WTC11 (cell line): ENCODE measurements at regions not wholly inside any gene's neighbourhood (a gene's known extent, or its start where the extent isn't known, plus 50 kb on each side); places are given as distances from the start of the nearest gene placed in this dataset.

Experiments used
- ATAC-seq: fragments of 200-7000 bp; cut with Tn5 transposase; 2 replicates; pipeline ENCODE4 v1.10.0; 2021; ENCODE audit warnings: mild to moderate bottlenecking, moderate library complexity
- CTCF ChIA-PET: fragments of 300-600 bp; sonication (Branson Sonifier 250); formaldehyde crosslinking; loops from one replicate; lab custom pipeline; 2021; ENCODE audit warnings: antibody characterized with exemption; lab: Charles Lee
- POLR2A ChIA-PET: fragments of 350-600 bp; sonication (Branson Sonifier 250); formaldehyde crosslinking; loops from one replicate; lab custom pipeline; 2021; ENCODE audit warnings: antibody characterized with exemption; lab: Charles Lee
- DNase-seq: peaks from one replicate; pipeline ENCODE4 v3.0.0; 2021; ENCODE audit warnings: low spot score
- H3K27ac Mint-ChIP-seq: 2 replicates; pipeline ENCODE4 v1.8.0; 2021; ENCODE audit warnings: mixed read lengths
- H3K27me3 Mint-ChIP-seq: 2 replicates; pipeline ENCODE4 v1.8.0; 2021; ENCODE audit warnings: low read depth, mild to moderate bottlenecking, moderate library complexity, mixed read lengths
- H3K36me3 Mint-ChIP-seq: 2 replicates; pipeline ENCODE4 v1.8.0; 2021; ENCODE audit warnings: mixed read lengths
- H3K4me1 Mint-ChIP-seq: 2 replicates; pipeline ENCODE4 v1.8.0; 2022; ENCODE audit warnings: mixed read lengths
- H3K4me3 Mint-ChIP-seq: 2 replicates; pipeline ENCODE4 v1.8.0; 2021; ENCODE audit warnings: mild to moderate bottlenecking, moderate library complexity, mixed read lengths
- H3K9me3 Mint-ChIP-seq: 2 replicates; pipeline ENCODE4 v1.8.0; 2021; ENCODE audit warnings: mixed read lengths
- AR ChIP-seq: fragments of 250-450 bp; sonication (Bioruptor Pico); IDR thresholded peaks from 2 replicates; pipeline ENCODE4 v1.9.0; 2021; ENCODE audit warnings: mild to moderate bottlenecking
- ARID4B ChIP-seq: sonication (generic); formaldehyde crosslinking; IDR thresholded peaks from 2 replicates; pipeline ENCODE4 v1.8.0; 2023; ENCODE audit warnings: missing genetic modification reagents, mild to moderate bottlenecking, borderline replicate concordance
- E2F1 ChIP-seq: sonication (generic); formaldehyde crosslinking; IDR thresholded peaks from 2 replicates; pipeline ENCODE4 v1.8.0; 2022; ENCODE audit warnings: mild to moderate bottlenecking, missing genetic modification reagents
- E2F4 ChIP-seq: sonication (generic); formaldehyde crosslinking; IDR thresholded peaks from 2 replicates; pipeline ENCODE4 v1.8.1; 2022; ENCODE audit warnings: low read depth, mild to moderate bottlenecking, moderate library complexity, missing genetic modification reagents, borderline replicate concordance
- ETV6 ChIP-seq: sonication (generic); formaldehyde crosslinking; IDR thresholded peaks from 2 replicates; pipeline ENCODE4 v1.8.1; 2022; ENCODE audit warnings: mild to moderate bottlenecking, missing genetic modification reagents
- FOXJ3 ChIP-seq: sonication (generic); formaldehyde crosslinking; IDR thresholded peaks from 2 replicates; pipeline ENCODE4 v1.9.0; 2021; ENCODE audit warnings: missing genetic modification reagents, mild to moderate bottlenecking, borderline replicate concordance
- FOXP4 ChIP-seq: sonication (generic); formaldehyde crosslinking; IDR thresholded peaks from 2 replicates; pipeline ENCODE4 v1.8.0; 2022; ENCODE audit warnings: mild to moderate bottlenecking, missing genetic modification reagents
- MYBL2 ChIP-seq: sonication (generic); formaldehyde crosslinking; IDR thresholded peaks from 2 replicates; pipeline ENCODE4 v1.8.1; 2023; ENCODE audit warnings: mild to moderate bottlenecking, moderate library complexity, missing genetic modification reagents
- NFATC4 ChIP-seq: fragments of 250-450 bp; sonication (Bioruptor Pico); IDR thresholded peaks from 2 replicates; pipeline ENCODE4 v1.9.0; 2021; ENCODE audit warnings: mild to moderate bottlenecking
- NFYB ChIP-seq: sonication (generic); formaldehyde crosslinking; conservative IDR thresholded peaks from 2 replicates; pipeline ENCODE4 v1.8.0; 2022; ENCODE audit warnings: low read depth, missing genetic modification reagents
- SMAD4 ChIP-seq: sonication (generic); formaldehyde crosslinking; IDR thresholded peaks from 2 replicates; pipeline ENCODE4 v1.8.0; 2022; ENCODE audit warnings: mild to moderate bottlenecking, missing genetic modification reagents
- TCF7 ChIP-seq: sonication (generic); formaldehyde crosslinking; IDR thresholded peaks from 2 replicates; pipeline ENCODE4 v1.8.0; 2022; ENCODE audit warnings: mild to moderate bottlenecking, low read depth, missing genetic modification reagents, moderate library complexity
- TP53 ChIP-seq: sonication (generic); formaldehyde crosslinking; IDR thresholded peaks from 2 replicates; pipeline ENCODE4 v1.8.1; 2023; ENCODE audit warnings: mild to moderate bottlenecking, missing genetic modification reagents
- USF1 ChIP-seq: sonication (generic); formaldehyde crosslinking; IDR thresholded peaks from 2 replicates; pipeline ENCODE4 v1.8.0; 2022; ENCODE audit warnings: mild to moderate bottlenecking, missing genetic modification reagents
- ZNF232 ChIP-seq: sonication (generic); formaldehyde crosslinking; IDR thresholded peaks from 2 replicates; pipeline ENCODE4 v1.8.0; 2022; ENCODE audit warnings: mild to moderate bottlenecking, missing genetic modification reagents

- H3K4me3 Mint-ChIP-seq, result no peak overlapping the region
- no peaks in the 10 kb centered on the region for H3K27me3 Mint-ChIP-seq
- DNase-seq (no peak), ATAC-seq (peak; percentile 94)
- peaks cover 24% of the 10 kb centered on the region for H3K36me3 Mint-ChIP-seq
- ChIA-PET POLR2A (no interaction called here), CTCF (interaction anchor here (1.0 to 1.2 kb wide), 3 partner anchors 94 to 231 kb away, joined by 3 read pairs; no protein-coding TSS in a partner anchor)
- TF ChIP-seq TCF7 (no peak), E2F4 (CRISPR knock-in tag) (no peak), NFATC4 (CRISPR knock-in tag) (no peak), ZNF232 (no peak), NFYB (CRISPR knock-in tag) (no peak), E2F1 (no peak), FOXP4 (CRISPR knock-in tag) (no peak), AR (CRISPR knock-in tag) (no peak), MYBL2 (no peak), SMAD4 (CRISPR knock-in tag) (no peak), USF1 (no peak)
- H3K27ac Mint-ChIP-seq, result peak overlapping the region; percentile 97
- peaks cover 38% of the 10 kb centered on the region for H3K9me3 Mint-ChIP-seq
- peaks cover 23% of the 10 kb centered on the region for H3K4me1 Mint-ChIP-seq
These were observed 89.0 kb upstream of the CHODL start for GRCh38 chr21:18155508-18156193.

- H3K27me3 Mint-ChIP-seq, result no peaks in the 10 kb centered on the region
- DNase-seq (no peak), ATAC-seq (no peak)
- POLR2A ChIA-PET, result no interaction called here
- peaks cover 20% of the 10 kb centered on the region for H3K36me3 Mint-ChIP-seq
- CTCF ChIA-PET, result no interaction called here
- no peak for TF ChIP-seq FOXJ3 (CRISPR knock-in tag)
- no peak for TF ChIP-seq ARID4B (CRISPR knock-in tag)
- TF ChIP-seq TP53, result no peak
- no peak for TF ChIP-seq ETV6 (CRISPR knock-in tag)
- H3K27ac Mint-ChIP-seq, result no peak overlapping the region
- peaks cover 29% of the 10 kb centered on the region for H3K9me3 Mint-ChIP-seq
- H3K4me1 Mint-ChIP-seq, result peaks cover 23% of the 10 kb centered on the region
- H3K4me3 Mint-ChIP-seq, result no peak overlapping the region
These were observed 91.6 kb upstream of the CHODL start for GRCh38 chr21:18153063-18153462.
